HepG2 (cell line): ENCODE measurements at regions not wholly inside any gene's neighbourhood (a gene's known extent, or its start where the extent isn't known, plus 50 kb on each side); places are given as distances from the start of the nearest gene placed in this dataset.

ENCODE experiments used
- ATAC-seq: fragments of 200-7000 bp; cut with Tn5 transposase; 3 replicates; pipeline ENCODE4 v1.9.1; 2020; ENCODE audit warnings: mild to moderate bottlenecking, moderate library complexity
- BruUV-seq: library from RNA; stranded (reverse); fragments of 400-500 nt; replicated peaks from 2 replicates; lab custom pipeline; 2021; lab: Mats Ljungman, UMichigan
- CTCF ChIA-PET: fragments of 300-600 bp; formaldehyde crosslinking; extraction: SDS; loops from one replicate; lab custom pipeline; 2021; ENCODE audit warnings: low total read pairs, inconsistent platforms, low intra/inter-chr PET ratio; lab: Yijun Ruan, JAX
- POLR2A ChIA-PET: fragments of 350-600 bp; sonication (Branson Sonifier 250); formaldehyde crosslinking; loops from one replicate; lab custom pipeline; 2020; ENCODE audit warnings: antibody characterized with exemption, inconsistent platforms; lab: Yijun Ruan, JAX
- DNase-seq: peaks from one replicate; pipeline ENCODE4 v3.0.0-alpha.2; 2015; ENCODE audit warnings: low spot score
- FAIRE-seq: peaks from 3 replicates; lab custom pipeline; 2011; peaks lifted over from hg19 to GRCh38; lab: Jason Lieb, UNC
- H2AFZ ChIP-seq: one replicate; pipeline ENCODE4 v1.6.1; 2011; ENCODE audit warnings: low read length, inconsistent platforms
- H3K27ac ChIP-seq: fragments of 300-600 bp; 3 replicates; pipeline ENCODE4 v1.8.0; 2011; ENCODE audit warnings: mixed run types, mild to moderate bottlenecking, mixed read lengths, low read length, inconsistent platforms; ENCODE audit not compliant: insufficient read depth; ENCODE audit errors: extremely low read length
- H3K27me3 ChIP-seq, 2 experiments: fragments of 200-600 bp in 1 of 2; 2 replicates in 1 of 2; 3 replicates in 1 of 2; pipeline versions ENCODE4 v1.6.0 to v1.8.0; 2011; ENCODE audit warnings: low read length in 2 of 2, mild to moderate bottlenecking in 2 of 2, moderate library complexity in 2 of 2, inconsistent platforms in 1 of 2; ENCODE audit not compliant: insufficient read depth in 2 of 2, control insufficient read depth in 1 of 2
- H3K36me3 ChIP-seq, 2 experiments: fragments of 200-600 bp in 1 of 2; replicated peaks in 1 of 2; 2 replicates in 1 of 2; 3 replicates in 1 of 2; pipeline versions ENCODE4 v1.5.1 to v1.8.0; 2011; ENCODE audit warnings: low read length in 2 of 2, inconsistent platforms in 1 of 2; ENCODE audit not compliant: insufficient read depth in 2 of 2, control insufficient read depth in 1 of 2
- H3K4me1 ChIP-seq: 2 replicates; pipeline ENCODE4 v1.5.1; 2012; ENCODE audit warnings: low read length, inconsistent platforms; ENCODE audit not compliant: insufficient read depth
- H3K4me2 ChIP-seq: 2 replicates; pipeline ENCODE4 v1.6.0; 2011; ENCODE audit warnings: low read depth, low read length, inconsistent platforms
- H3K4me3 ChIP-seq, 3 experiments: fragments of 200-600 bp in 1 of 3; sonication (generic), shearing (Covaris generic) in 1 of 3; replicated peaks in 1 of 3; 2 replicates each; pipeline ENCODE4 v1.5.1; 2011 to 2016; ENCODE audit warnings: low read length in 3 of 3, inconsistent platforms in 2 of 3, low read depth in 2 of 3, mild to moderate bottlenecking in 2 of 3, control low read depth in 1 of 3, mixed read lengths in 1 of 3; ENCODE audit not compliant: insufficient read depth in 1 of 3
- H3K79me2 ChIP-seq: one replicate; pipeline ENCODE4 v1.6.1; 2011; ENCODE audit warnings: low read length, inconsistent platforms; ENCODE audit not compliant: insufficient read depth
- H3K9ac ChIP-seq: 2 replicates; pipeline ENCODE4 v1.6.0; 2011; ENCODE audit warnings: mild to moderate bottlenecking, low read depth, low read length, inconsistent platforms; ENCODE audit not compliant: insufficient read depth
- H3K9me3 ChIP-seq: 2 replicates; pipeline ENCODE4 v1.5.1; 2012; ENCODE audit warnings: mild to moderate bottlenecking, low read length
- H4K20me1 ChIP-seq: 2 replicates; pipeline ENCODE4 v1.6.0; 2011; ENCODE audit warnings: inconsistent platforms, mild to moderate bottlenecking, low read length, moderate library complexity; ENCODE audit not compliant: insufficient read depth
- ATM ChIP-seq: fragments of 450-650 bp; IDR thresholded peaks from 2 replicates; pipeline ENCODE4 v1.7.1; 2017; ENCODE audit warnings: mild to moderate bottlenecking, borderline replicate concordance
- GLI4 ChIP-seq: sonication (generic); formaldehyde crosslinking; IDR thresholded peaks from 2 replicates; pipeline ENCODE4 v1.5.1; 2020; ENCODE audit warnings: missing genetic modification reagents, mild to moderate bottlenecking, moderate library complexity, borderline replicate concordance
- ISL2 ChIP-seq: sonication (generic); formaldehyde crosslinking; IDR thresholded peaks from 2 replicates; pipeline ENCODE4 v1.5.0; 2020; ENCODE audit warnings: missing genetic modification reagents
- WGBS: methylation state at CpG from one replicate; pipeline ENCODE4 v1.1.6; 2017; ENCODE audit warnings: low lambda C conversion rate; 5-methylcytosine and 5-hydroxymethylcytosine counted together
- in situ Hi-C: cut with HindIII; loops from 2 replicates; pipeline ENCODE4 v1.10.0; 2017; ENCODE audit warnings: low pct_unique_long_range_greater_than_20kb; ENCODE audit not compliant: extremely low pct_ligation_motif_present
- intact Hi-C: fragments of 100-400 bp; cut with micrococcal nuclease; formaldehyde crosslinking; loops from one replicate; pipeline ENCODE4 v1.10.0; 2022; ENCODE audit not compliant: unreplicated experiment
- TF ChIP-seq, protein P1 (sequence below): sonication (generic); formaldehyde crosslinking; conservative IDR thresholded peaks from 2 replicates; pipeline ENCODE4 v1.4.0; 2020; ENCODE audit warnings: missing genetic modification reagents
- TF ChIP-seq, protein P2 (sequence below): sonication (generic); formaldehyde crosslinking; IDR thresholded peaks from 2 replicates; pipeline ENCODE4 v1.5.0; 2020; ENCODE audit warnings: missing genetic modification reagents
- TF ChIP-seq, protein P3 (sequence below): sonication (generic); formaldehyde crosslinking; IDR thresholded peaks from 2 replicates; pipeline ENCODE4 v1.4.0; 2020; ENCODE audit warnings: missing genetic modification reagents
- TF ChIP-seq, protein P4 (sequence below): sonication (generic); formaldehyde crosslinking; IDR thresholded peaks from 2 replicates; pipeline ENCODE4 v1.4.0; 2020; ENCODE audit warnings: missing genetic modification reagents, borderline replicate concordance

DNA sequence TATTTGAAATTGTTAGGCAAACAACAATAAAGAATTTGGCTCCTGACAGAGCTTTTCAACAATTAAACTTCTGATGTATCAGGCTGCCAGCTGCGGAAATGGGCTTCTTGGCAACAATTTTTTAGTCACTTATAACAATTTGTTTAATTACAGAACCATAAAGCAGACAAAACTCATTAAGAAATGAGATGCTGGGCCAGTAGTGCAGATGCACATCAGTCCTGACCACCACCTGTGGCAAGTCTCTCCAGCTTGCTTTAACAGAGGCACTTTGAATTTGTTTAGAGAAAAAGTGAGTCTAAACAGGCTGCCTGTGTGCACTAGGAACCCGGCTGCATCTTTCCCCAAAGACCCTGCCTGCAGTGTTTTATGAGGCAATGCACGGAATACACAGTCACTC, 1124.4 kb downstream of the NXPH1 start:
- BruUV-seq = no TSS peak
- DNase-seq (no peak), FAIRE-seq (no peak)
- Histone ChIP-seq H4K20me1 (no peaks in the 10 kb centered on the region), H3K79me2 (no peaks in the 10 kb centered on the region)
- TF ChIP-seq ATM (no peak), ISL2 (CRISPR knock-in tag) (no peak), GLI4 (CRISPR knock-in tag) (no peak)
- TF ChIP-seq, protein P1, sequence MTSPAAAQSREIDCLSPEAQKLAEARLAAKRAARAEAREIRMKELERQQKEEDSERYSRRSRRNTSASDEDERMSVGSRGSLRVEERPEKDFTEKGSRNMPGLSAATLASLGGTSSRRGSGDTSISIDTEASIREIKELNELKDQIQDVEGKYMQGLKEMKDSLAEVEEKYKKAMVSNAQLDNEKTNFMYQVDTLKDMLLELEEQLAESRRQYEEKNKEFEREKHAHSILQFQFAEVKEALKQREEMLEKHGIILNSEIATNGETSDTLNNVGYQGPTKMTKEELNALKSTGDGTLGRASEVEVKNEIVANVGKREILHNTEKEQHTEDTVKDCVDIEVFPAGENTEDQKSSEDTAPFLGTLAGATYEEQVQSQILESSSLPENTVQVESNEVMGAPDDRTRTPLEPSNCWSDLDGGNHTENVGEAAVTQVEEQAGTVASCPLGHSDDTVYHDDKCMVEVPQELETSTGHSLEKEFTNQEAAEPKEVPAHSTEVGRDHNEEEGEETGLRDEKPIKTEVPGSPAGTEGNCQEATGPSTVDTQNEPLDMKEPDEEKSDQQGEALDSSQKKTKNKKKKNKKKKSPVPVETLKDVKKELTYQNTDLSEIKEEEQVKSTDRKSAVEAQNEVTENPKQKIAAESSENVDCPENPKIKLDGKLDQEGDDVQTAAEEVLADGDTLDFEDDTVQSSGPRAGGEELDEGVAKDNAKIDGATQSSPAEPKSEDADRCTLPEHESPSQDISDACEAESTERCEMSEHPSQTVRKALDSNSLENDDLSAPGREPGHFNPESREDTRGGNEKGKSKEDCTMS (CRISPR knock-in tag) = no peak
- TF ChIP-seq, protein P2, sequence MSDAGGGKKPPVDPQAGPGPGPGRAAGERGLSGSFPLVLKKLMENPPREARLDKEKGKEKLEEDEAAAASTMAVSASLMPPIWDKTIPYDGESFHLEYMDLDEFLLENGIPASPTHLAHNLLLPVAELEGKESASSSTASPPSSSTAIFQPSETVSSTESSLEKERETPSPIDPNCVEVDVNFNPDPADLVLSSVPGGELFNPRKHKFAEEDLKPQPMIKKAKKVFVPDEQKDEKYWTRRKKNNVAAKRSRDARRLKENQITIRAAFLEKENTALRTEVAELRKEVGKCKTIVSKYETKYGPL = no peak
- TF ChIP-seq, protein P3, sequence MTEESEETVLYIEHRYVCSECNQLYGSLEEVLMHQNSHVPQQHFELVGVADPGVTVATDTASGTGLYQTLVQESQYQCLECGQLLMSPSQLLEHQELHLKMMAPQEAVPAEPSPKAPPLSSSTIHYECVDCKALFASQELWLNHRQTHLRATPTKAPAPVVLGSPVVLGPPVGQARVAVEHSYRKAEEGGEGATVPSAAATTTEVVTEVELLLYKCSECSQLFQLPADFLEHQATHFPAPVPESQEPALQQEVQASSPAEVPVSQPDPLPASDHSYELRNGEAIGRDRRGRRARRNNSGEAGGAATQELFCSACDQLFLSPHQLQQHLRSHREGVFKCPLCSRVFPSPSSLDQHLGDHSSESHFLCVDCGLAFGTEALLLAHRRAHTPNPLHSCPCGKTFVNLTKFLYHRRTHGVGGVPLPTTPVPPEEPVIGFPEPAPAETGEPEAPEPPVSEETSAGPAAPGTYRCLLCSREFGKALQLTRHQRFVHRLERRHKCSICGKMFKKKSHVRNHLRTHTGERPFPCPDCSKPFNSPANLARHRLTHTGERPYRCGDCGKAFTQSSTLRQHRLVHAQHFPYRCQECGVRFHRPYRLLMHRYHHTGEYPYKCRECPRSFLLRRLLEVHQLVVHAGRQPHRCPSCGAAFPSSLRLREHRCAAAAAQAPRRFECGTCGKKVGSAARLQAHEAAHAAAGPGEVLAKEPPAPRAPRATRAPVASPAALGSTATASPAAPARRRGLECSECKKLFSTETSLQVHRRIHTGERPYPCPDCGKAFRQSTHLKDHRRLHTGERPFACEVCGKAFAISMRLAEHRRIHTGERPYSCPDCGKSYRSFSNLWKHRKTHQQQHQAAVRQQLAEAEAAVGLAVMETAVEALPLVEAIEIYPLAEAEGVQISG (CRISPR knock-in tag) = no peak
- TF ChIP-seq, protein P4, sequence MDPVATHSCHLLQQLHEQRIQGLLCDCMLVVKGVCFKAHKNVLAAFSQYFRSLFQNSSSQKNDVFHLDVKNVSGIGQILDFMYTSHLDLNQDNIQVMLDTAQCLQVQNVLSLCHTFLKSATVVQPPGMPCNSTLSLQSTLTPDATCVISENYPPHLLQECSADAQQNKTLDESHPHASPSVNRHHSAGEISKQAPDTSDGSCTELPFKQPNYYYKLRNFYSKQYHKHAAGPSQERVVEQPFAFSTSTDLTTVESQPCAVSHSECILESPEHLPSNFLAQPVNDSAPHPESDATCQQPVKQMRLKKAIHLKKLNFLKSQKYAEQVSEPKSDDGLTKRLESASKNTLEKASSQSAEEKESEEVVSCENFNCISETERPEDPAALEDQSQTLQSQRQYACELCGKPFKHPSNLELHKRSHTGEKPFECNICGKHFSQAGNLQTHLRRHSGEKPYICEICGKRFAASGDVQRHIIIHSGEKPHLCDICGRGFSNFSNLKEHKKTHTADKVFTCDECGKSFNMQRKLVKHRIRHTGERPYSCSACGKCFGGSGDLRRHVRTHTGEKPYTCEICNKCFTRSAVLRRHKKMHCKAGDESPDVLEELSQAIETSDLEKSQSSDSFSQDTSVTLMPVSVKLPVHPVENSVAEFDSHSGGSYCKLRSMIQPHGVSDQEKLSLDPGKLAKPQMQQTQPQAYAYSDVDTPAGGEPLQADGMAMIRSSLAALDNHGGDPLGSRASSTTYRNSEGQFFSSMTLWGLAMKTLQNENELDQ (CRISPR knock-in tag) = no peak
- TF ChIP-seq, all 625 proteins: peak for 0
- ATAC-seq = no peak
- intact Hi-C loops = no loop called here
- in situ Hi-C loops = no loop called here
- Histone ChIP-seq H3K4me2 (no peak overlapping the region), H3K4me1 (no peaks in the 10 kb centered on the region), H3K27me3 (no peaks in the 10 kb centered on the region), H2AFZ (no peak overlapping the region), H3K9ac (no peak overlapping the region), H3K9me3 (peaks cover 45% of the 10 kb centered on the region), H3K36me3 (no peaks in the 10 kb centered on the region), H3K4me3 (no peak overlapping the region), H3K27ac (no peak overlapping the region)
- ChIA-PET POLR2A (no interaction called here), CTCF (no interaction called here)
- 4% methylated on average over 3 of the region's 3 CpGs for WGBS
